Endothelial cell (in vitro differentiated cells): ENCODE measurements at regions not wholly inside any gene's neighbourhood (a gene's known extent, or its start where the extent isn't known, plus 50 kb on each side); places are given as distances from the start of the nearest gene placed in this dataset.

Experiments used
- DNase-seq: peaks from one replicate; pipeline ENCODE4 v3.0.0; 2021; ENCODE audit warnings: low spot score
- H3K27ac Mint-ChIP-seq: one replicate; pipeline ENCODE4 v1.8.0; 2021; ENCODE audit warnings: mixed read lengths, inconsistent platforms; ENCODE audit not compliant: unreplicated experiment
- H3K27me3 Mint-ChIP-seq: one replicate; pipeline ENCODE4 v1.8.0; 2021; ENCODE audit warnings: mild to moderate bottlenecking, moderate library complexity, mixed read lengths, inconsistent platforms; ENCODE audit not compliant: unreplicated experiment
- H3K36me3 Mint-ChIP-seq: one replicate; pipeline ENCODE4 v1.8.0; 2021; ENCODE audit warnings: mild to moderate bottlenecking, low read depth, mixed read lengths, inconsistent platforms; ENCODE audit not compliant: unreplicated experiment
- H3K4me1 Mint-ChIP-seq: one replicate; pipeline ENCODE4 v1.8.0; 2021; ENCODE audit warnings: mild to moderate bottlenecking, mixed read lengths, inconsistent platforms; ENCODE audit not compliant: unreplicated experiment
- H3K4me3 Mint-ChIP-seq: one replicate; pipeline ENCODE4 v1.8.0; 2021; ENCODE audit warnings: mild to moderate bottlenecking, mixed read lengths, inconsistent platforms; ENCODE audit not compliant: unreplicated experiment
- H3K9me3 Mint-ChIP-seq: one replicate; pipeline ENCODE4 v1.8.0; 2021; ENCODE audit warnings: mixed read lengths, inconsistent platforms; ENCODE audit not compliant: unreplicated experiment
- TF ChIP-seq, protein P1 (sequence below): fragments of 200-600 bp; sonication (generic); IDR thresholded peaks from one replicate; pipeline ENCODE4 v1.5.0; 2021; ENCODE audit warnings: antibody characterized with exemption; ENCODE audit not compliant: unreplicated experiment

GRCh38 chr3:152196782-152197181 is 71.9 kb upstream of the MBNL1 start:
- Mint-ChIP-seq H3K4me1 (peaks cover 11% of the 10 kb centered on the region), H3K36me3 (no peaks in the 10 kb centered on the region), H3K27ac (no peak overlapping the region), H3K9me3 (no peaks in the 10 kb centered on the region), H3K4me3 (no peak overlapping the region), H3K27me3 (no peaks in the 10 kb centered on the region)
- TF ChIP-seq, protein P1, sequence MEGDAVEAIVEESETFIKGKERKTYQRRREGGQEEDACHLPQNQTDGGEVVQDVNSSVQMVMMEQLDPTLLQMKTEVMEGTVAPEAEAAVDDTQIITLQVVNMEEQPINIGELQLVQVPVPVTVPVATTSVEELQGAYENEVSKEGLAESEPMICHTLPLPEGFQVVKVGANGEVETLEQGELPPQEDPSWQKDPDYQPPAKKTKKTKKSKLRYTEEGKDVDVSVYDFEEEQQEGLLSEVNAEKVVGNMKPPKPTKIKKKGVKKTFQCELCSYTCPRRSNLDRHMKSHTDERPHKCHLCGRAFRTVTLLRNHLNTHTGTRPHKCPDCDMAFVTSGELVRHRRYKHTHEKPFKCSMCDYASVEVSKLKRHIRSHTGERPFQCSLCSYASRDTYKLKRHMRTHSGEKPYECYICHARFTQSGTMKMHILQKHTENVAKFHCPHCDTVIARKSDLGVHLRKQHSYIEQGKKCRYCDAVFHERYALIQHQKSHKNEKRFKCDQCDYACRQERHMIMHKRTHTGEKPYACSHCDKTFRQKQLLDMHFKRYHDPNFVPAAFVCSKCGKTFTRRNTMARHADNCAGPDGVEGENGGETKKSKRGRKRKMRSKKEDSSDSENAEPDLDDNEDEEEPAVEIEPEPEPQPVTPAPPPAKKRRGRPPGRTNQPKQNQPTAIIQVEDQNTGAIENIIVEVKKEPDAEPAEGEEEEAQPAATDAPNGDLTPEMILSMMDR, result no peak
- no peak for DNase-seq

DNA sequence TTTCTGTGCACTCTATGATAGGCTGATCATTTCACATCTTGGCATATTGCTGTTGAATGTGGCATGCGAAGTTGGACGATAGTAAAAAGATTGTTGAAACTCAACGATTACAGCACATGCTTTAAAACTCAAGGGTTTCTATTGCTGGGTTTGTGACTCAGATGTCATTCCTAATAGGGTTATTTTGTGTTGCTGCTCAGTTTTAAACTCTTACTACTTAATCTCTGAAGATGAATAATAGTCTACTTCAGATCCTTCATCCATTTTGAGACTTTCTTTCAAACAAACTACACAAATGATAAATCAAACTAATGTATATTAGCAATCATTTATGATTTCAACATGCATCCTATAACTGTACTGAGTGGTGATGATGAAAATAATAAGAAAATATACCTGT is 71.3 kb upstream of the MBNL1 start:
- Mint-ChIP-seq H3K4me1 (peaks cover 11% of the 10 kb centered on the region), H3K36me3 (no peaks in the 10 kb centered on the region), H3K4me3 (no peak overlapping the region), H3K27me3 (no peaks in the 10 kb centered on the region), H3K27ac (no peak overlapping the region), H3K9me3 (no peaks in the 10 kb centered on the region)
- DNase-seq, result no peak
- TF ChIP-seq, protein P1, result no peak

DNA sequence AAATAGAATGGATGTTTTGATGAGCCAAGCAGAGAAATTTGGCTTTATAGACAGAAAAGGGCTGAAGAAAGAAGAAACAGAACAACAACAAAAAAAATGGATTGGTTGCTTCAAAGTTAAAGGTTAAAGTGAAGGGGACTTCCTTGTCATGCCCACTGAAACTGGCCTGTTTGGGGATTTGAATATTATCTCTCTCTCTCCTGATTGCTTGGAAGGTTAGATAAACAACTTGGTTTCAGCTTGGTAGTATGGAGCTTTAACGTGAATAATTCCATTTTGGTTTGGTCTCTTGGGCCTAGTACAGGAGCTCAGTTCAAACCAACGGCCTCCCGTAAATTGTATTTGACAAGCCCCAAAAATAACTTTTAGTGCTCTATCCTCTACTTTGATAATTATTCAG is 70.8 kb upstream of the MBNL1 start:
- no peak overlapping the region for H3K27ac Mint-ChIP-seq
- DNase-seq, result no peak
- no peaks in the 10 kb centered on the region for H3K36me3 Mint-ChIP-seq
- TF ChIP-seq, protein P1, result no peak
- H3K4me3 Mint-ChIP-seq, result no peak overlapping the region
- H3K27me3 Mint-ChIP-seq, result no peaks in the 10 kb centered on the region
- H3K9me3 Mint-ChIP-seq, result no peaks in the 10 kb centered on the region
- H3K4me1 Mint-ChIP-seq, result peaks cover 13% of the 10 kb centered on the region

DNA sequence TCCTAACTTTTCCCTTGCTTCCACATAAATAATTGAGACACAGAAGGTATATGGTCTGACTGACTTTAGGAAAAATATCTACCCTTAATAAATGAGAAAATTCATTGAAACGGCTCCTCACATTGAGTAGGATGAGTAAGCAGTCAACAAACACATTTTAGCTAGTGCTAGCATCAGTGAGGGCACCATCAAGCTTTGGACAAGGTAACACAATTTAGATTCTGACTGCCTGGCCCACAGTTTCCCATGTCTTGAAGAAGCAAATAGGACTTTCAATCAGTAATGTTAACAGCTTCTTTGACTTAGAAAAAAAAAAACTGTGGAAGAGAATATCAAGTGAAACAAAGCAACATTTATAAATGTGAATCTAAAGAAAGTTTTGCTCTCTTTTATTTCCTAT is 70.1 kb upstream of the MBNL1 start:
- TF ChIP-seq, protein P1, result no peak
- Mint-ChIP-seq H3K9me3 (no peaks in the 10 kb centered on the region), H3K36me3 (no peaks in the 10 kb centered on the region), H3K4me3 (no peak overlapping the region), H3K4me1 (peaks cover 13% of the 10 kb centered on the region), H3K27ac (no peak overlapping the region), H3K27me3 (no peaks in the 10 kb centered on the region)
- no peak for DNase-seq

DNA sequence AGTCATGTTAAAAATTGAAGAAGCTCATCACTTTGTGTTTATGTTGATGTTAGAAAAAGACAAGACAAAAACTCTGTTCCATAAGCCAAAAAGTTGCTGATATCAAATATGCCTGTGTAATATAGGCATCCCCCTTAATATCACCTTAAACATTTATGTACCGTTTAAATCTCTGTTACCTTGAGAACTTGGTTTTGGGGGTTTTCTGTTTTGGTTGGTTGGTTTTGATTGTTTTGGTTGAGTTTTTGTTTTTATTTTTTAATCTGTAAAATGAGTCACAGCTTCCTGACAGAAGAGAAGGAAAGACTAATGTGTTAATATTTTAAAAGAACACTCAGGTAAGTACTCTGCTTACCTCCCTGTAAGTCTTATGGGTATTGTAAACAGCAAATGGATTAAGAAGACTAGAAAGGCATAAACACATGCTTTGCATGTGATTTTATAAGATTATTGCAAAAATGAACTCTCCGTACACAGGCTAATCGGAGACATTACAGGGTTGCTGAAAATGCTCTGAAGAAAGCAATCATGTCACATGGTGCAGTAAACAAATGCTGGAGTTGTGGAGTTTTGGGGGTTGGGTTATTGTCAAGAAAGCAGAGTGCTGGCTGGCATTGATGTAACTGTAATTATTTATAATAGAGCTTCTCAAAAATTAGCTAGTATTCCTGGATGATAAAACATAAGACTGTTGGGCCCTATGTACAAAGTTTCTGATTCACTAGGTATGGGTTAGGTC is 69.5 kb upstream of the MBNL1 start:
- H3K4me3 Mint-ChIP-seq, result no peak overlapping the region

More for the DNA sequence above, 69.5 kb upstream of the MBNL1 start:
- no peaks in the 10 kb centered on the region for H3K9me3 Mint-ChIP-seq
- no peaks in the 10 kb centered on the region for H3K27me3 Mint-ChIP-seq
- no peak overlapping the region for H3K27ac Mint-ChIP-seq
- no peak for DNase-seq
- TF ChIP-seq, protein P1, result no peak
- peaks cover 13% of the 10 kb centered on the region for H3K4me1 Mint-ChIP-seq
- no peaks in the 10 kb centered on the region for H3K36me3 Mint-ChIP-seq
